Activated CD4-positive, alpha-beta memory T cell treated with anti-CD3 and anti-CD28 coated beads for 36 hours (primary cell): ENCODE measurements at regions not wholly inside any gene's neighbourhood (a gene's known extent, or its start where the extent isn't known, plus 50 kb on each side); places are given as distances from the start of the nearest gene placed in this dataset.
"Not testable (repeated sequence)": the region's sequence is repeated elsewhere in the genome, so short reads cannot be mapped to it uniquely, and the experiment has no call there.

ENCODE experiments used
- CTCF ChIA-PET: fragments of 350-600 bp; sonication (Branson Sonifier 250); formaldehyde crosslinking; loops from one replicate; lab custom pipeline; 2021; ENCODE audit warnings: antibody characterized with exemption, inconsistent platforms; lab: Charles Lee
- POLR2A ChIA-PET: fragments of 350-600 bp; sonication (Branson Sonifier 250); formaldehyde crosslinking; loops from one replicate; lab custom pipeline; 2021; ENCODE audit warnings: antibody characterized with exemption; lab: Charles Lee
- DNase-seq: peaks from one replicate; pipeline ENCODE4 v3.0.0-alpha.2; 2020
- H3K27ac Mint-ChIP-seq: one replicate; pipeline ENCODE4 v1.8.0; 2021; ENCODE audit warnings: mixed read lengths
- H3K27me3 Mint-ChIP-seq: one replicate; pipeline ENCODE4 v1.8.0; 2021; ENCODE audit warnings: mixed read lengths
- H3K36me3 Mint-ChIP-seq: one replicate; pipeline ENCODE4 v1.8.0; 2021; ENCODE audit warnings: mixed read lengths
- H3K4me1 Mint-ChIP-seq: one replicate; pipeline ENCODE4 v1.8.0; 2021; ENCODE audit warnings: low read depth, mixed read lengths
- H3K4me3 Mint-ChIP-seq: one replicate; pipeline ENCODE4 v1.8.0; 2021; ENCODE audit warnings: mild to moderate bottlenecking, mixed read lengths
- H3K9me3 Mint-ChIP-seq: one replicate; pipeline ENCODE4 v1.8.0; 2021; ENCODE audit warnings: mixed read lengths
- intact Hi-C: fragments of 100-400 bp; cut with micrococcal nuclease; formaldehyde crosslinking; loops from one replicate; pipeline ENCODE4 v1.15.1; 2023

- H3K27ac Mint-ChIP-seq = no peak overlapping the region
- no peaks in the 10 kb centered on the region for H3K4me1 Mint-ChIP-seq
- no peak for DNase-seq
- POLR2A ChIA-PET = no interaction called here
- intact Hi-C loops = no loop called here
- H3K36me3 Mint-ChIP-seq = no peaks in the 10 kb centered on the region
- CTCF ChIA-PET = no interaction called here
- H3K27me3 Mint-ChIP-seq = no peaks in the 10 kb centered on the region
- H3K9me3 Mint-ChIP-seq = peaks cover 3% of the 10 kb centered on the region
- no peak overlapping the region for H3K4me3 Mint-ChIP-seq
These were observed 327.1 kb downstream of the FAM181B start for GRCh38 chr11:82406611-82407010.

- Mint-ChIP-seq H3K4me3 (no peak overlapping the region), H3K9me3 (peaks cover 3% of the 10 kb centered on the region), H3K27ac (no peak overlapping the region), H3K27me3 (no peaks in the 10 kb centered on the region), H3K4me1 (no peaks in the 10 kb centered on the region), H3K36me3 (no peaks in the 10 kb centered on the region)
- ChIA-PET POLR2A (no interaction called here), CTCF (no interaction called here)
- intact Hi-C loops = no loop called here
- DNase-seq = no peak
These were observed 328.2 kb downstream of the FAM181B start for GRCh38 chr11:82405421-82405820.

GRCh38 chr11:82404981-82405380, 328.7 kb downstream of the FAM181B start:
- H3K4me1 Mint-ChIP-seq = no peaks in the 10 kb centered on the region
- CTCF ChIA-PET = no interaction called here
- no peaks in the 10 kb centered on the region for H3K9me3 Mint-ChIP-seq
- H3K27me3 Mint-ChIP-seq = no peaks in the 10 kb centered on the region
- POLR2A ChIA-PET = no interaction called here
- intact Hi-C loops = no loop called here
- H3K27ac Mint-ChIP-seq = no peak overlapping the region
- no peaks in the 10 kb centered on the region for H3K36me3 Mint-ChIP-seq
- no peak overlapping the region for H3K4me3 Mint-ChIP-seq
- DNase-seq = no peak

DNA sequence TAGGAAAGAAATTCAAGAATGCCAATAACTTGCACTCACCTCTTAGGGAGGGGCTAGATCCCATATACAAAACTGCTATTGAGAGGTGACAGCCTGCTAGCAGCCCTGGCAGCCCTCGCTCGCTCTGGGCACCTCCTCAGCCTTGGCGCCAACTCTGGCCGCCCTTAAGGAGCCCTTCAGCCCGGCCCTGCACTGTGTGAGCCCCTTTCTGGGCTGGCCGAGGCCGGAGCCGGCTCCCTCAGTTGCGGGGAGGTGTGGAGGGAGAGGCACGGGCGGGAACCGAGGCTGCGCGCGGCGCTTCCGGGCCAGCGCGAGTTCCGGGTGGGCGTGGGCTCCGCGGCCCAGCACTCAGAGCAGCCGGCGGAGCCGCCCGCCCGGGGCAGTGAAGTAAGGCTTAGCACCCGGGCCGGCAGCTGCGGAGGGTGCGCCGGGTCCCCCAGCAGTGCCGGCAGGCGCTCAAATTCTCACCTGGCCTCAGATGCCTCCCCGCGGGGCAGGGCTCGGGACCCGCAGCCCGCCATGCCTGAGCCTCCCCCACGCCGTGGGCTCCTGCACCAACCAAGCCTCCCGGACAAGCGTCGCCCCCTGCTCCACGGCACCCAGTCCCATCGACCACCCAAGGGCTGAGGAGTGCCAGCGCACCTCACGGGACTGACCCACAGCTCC, 329.9 kb downstream of the FAM181B start:
- H3K27ac Mint-ChIP-seq = no peak overlapping the region
- H3K4me1 Mint-ChIP-seq = no peaks in the 10 kb centered on the region
- no peaks in the 10 kb centered on the region for H3K27me3 Mint-ChIP-seq
- no peak overlapping the region for H3K4me3 Mint-ChIP-seq
- ChIA-PET POLR2A (no interaction called here), CTCF (no interaction called here)
- H3K36me3 Mint-ChIP-seq = no peaks in the 10 kb centered on the region
- no peaks in the 10 kb centered on the region for H3K9me3 Mint-ChIP-seq
- DNase-seq = no peak
- intact Hi-C loops = no loop called here

DNA sequence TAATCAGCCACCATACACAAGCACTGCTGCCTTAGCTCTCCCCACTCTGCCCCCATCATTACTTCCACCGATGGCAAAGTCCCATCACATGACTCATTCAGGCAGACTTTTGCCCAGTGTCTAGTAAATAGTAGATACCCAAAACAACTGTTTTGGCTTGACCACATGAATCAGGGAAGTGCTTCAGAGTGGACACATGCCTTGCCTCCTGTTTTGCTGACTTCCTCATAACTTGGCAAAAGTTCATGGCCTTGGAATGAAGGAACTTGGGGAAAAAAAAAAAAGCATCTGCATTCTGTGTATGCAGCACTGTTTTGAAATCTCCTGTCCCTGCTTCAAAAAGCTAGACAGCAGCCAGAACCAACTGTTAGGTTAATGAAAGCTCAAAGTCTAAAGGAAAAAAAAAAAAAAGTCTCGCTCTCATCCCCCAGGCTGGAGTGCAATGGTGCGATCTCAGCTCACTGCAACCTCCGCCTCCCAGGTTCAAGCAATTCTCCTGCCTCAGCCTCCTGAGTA, 335.3 kb downstream of the FAM181B start:
- Mint-ChIP-seq H3K4me3 (no peak overlapping the region), H3K9me3 (peaks cover 5% of the 10 kb centered on the region), H3K27ac (no peak overlapping the region), H3K4me1 (no peaks in the 10 kb centered on the region), H3K27me3 (no peaks in the 10 kb centered on the region), H3K36me3 (no peaks in the 10 kb centered on the region)
- CTCF ChIA-PET = no interaction called here
- no peak for DNase-seq
- POLR2A ChIA-PET = no interaction called here
- intact Hi-C loops = no loop called here

- POLR2A ChIA-PET, H3K27me3 Mint-ChIP-seq, H3K27ac Mint-ChIP-seq, H3K4me3 Mint-ChIP-seq, CTCF ChIA-PET, DNase-seq, intact Hi-C loops, H3K36me3 Mint-ChIP-seq, H3K4me1 Mint-ChIP-seq: not testable (repeated sequence)
- peaks cover 15% of the 10 kb centered on the region for H3K9me3 Mint-ChIP-seq
These were observed 337.0 kb downstream of the FAM181B start for GRCh38 chr11:82396639-82397038.

GRCh38 chr11:82384308-82384707, 349.4 kb downstream of the FAM181B start:
- no peaks in the 10 kb centered on the region for H3K4me1 Mint-ChIP-seq
- H3K27ac Mint-ChIP-seq = no peak overlapping the region
- intact Hi-C loops = no loop called here
- H3K27me3 Mint-ChIP-seq = no peaks in the 10 kb centered on the region
- peaks cover 11% of the 10 kb centered on the region for H3K9me3 Mint-ChIP-seq
- no peaks in the 10 kb centered on the region for H3K36me3 Mint-ChIP-seq
- ChIA-PET CTCF (no interaction called here), POLR2A (no interaction called here)
- DNase-seq = no peak
- no peak overlapping the region for H3K4me3 Mint-ChIP-seq

DNA sequence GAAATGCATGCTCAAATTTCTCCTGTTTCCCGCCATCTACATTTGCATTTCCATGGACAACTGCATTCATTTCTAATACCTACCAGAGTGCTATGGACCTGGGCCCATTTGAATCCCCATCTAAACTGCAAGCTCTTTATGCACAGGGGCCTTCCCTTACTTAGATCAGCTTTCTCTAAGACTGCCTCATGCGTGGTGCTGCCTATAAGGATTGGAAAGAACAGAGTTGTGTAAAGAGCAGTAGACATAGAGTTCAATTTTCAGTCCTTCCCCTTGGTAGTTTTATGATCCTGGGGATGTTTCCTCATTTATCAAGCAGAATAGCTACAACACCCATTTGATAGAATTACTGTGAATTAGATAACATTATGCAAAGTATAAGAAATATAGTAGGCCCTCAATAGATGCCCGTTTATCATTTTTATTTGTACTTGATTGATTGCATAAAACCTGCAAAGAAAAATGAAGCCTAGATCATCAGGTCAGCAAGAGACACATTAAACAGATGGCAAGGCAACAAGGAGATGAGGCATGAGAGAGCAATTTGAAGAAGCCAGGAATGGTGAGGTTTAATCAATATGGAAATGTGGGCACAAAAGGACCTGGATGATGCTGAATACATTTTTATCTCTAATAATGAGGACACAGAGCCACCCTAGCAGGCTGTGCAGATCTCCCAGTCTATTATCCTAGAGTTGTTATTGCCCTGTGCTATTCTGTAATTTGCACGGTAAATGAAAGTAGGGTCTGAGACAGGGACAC, 359.7 kb downstream of the FAM181B start:
- Mint-ChIP-seq H3K9me3 (no peaks in the 10 kb centered on the region), H3K4me3 (no peak overlapping the region), H3K36me3 (no peaks in the 10 kb centered on the region), H3K27me3 (no peaks in the 10 kb centered on the region), H3K27ac (no peak overlapping the region), H3K4me1 (no peaks in the 10 kb centered on the region)
- intact Hi-C loops = no loop called here
- DNase-seq = no peak
- ChIA-PET POLR2A (no interaction called here), CTCF (no interaction called here)

GRCh38 chr11:82365351-82365750, 368.3 kb downstream of the FAM181B start:
- no peak for DNase-seq
- H3K4me3 Mint-ChIP-seq = no peak overlapping the region
- H3K27ac Mint-ChIP-seq = no peak overlapping the region
- no peaks in the 10 kb centered on the region for H3K27me3 Mint-ChIP-seq
- no peaks in the 10 kb centered on the region for H3K4me1 Mint-ChIP-seq
- ChIA-PET POLR2A (no interaction called here), CTCF (no interaction called here)
- intact Hi-C loops = no loop called here
- peaks cover 4% of the 10 kb centered on the region for H3K9me3 Mint-ChIP-seq
- no peaks in the 10 kb centered on the region for H3K36me3 Mint-ChIP-seq

- no peaks in the 10 kb centered on the region for H3K27me3 Mint-ChIP-seq
- intact Hi-C loops = no loop called here
- no peak overlapping the region for H3K27ac Mint-ChIP-seq
- no peaks in the 10 kb centered on the region for H3K9me3 Mint-ChIP-seq
- H3K4me1 Mint-ChIP-seq = no peaks in the 10 kb centered on the region
- ChIA-PET POLR2A (no interaction called here), CTCF (no interaction called here)
- no peak for DNase-seq
- H3K4me3 Mint-ChIP-seq = no peak overlapping the region
- no peaks in the 10 kb centered on the region for H3K36me3 Mint-ChIP-seq
These were observed 377.3 kb downstream of the FAM181B start for GRCh38 chr11:82356316-82356715.

- ChIA-PET CTCF (no interaction called here), POLR2A (no interaction called here)
- Mint-ChIP-seq H3K4me3 (no peak overlapping the region), H3K9me3 (no peaks in the 10 kb centered on the region), H3K36me3 (no peaks in the 10 kb centered on the region), H3K4me1 (no peaks in the 10 kb centered on the region), H3K27ac (no peak overlapping the region), H3K27me3 (no peaks in the 10 kb centered on the region)
- no peak for DNase-seq
- intact Hi-C loops = no loop called here
These were observed 378.3 kb downstream of the FAM181B start for GRCh38 chr11:82355313-82355823.

DNA sequence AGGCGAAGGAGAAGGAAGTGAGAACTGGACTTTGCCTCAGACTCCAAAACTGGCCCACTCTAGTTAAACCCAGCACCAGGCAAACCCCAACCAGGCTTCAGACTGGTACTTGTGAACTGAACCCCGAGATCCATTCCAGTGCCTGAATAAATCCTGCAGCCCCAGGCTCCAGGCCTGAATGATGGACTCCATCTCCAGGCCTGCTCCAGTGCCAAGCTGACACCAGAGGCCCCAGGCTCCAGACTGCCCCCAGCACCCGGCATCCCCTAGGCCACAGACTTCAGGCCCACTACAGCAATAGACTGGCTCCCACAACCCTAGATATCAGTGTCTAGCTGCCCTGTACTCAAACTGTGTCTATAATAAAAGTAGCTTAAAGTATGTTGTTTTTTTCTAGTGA, 406.8 kb downstream of the FAM181B start:
- Mint-ChIP-seq H3K9me3 (no peaks in the 10 kb centered on the region), H3K4me3 (no peak overlapping the region), H3K27ac (no peak overlapping the region), H3K4me1 (no peaks in the 10 kb centered on the region), H3K27me3 (no peaks in the 10 kb centered on the region), H3K36me3 (no peaks in the 10 kb centered on the region)
- ChIA-PET POLR2A (no interaction called here), CTCF (no interaction called here)
- intact Hi-C loops = no loop called here
- no peak for DNase-seq

DNA sequence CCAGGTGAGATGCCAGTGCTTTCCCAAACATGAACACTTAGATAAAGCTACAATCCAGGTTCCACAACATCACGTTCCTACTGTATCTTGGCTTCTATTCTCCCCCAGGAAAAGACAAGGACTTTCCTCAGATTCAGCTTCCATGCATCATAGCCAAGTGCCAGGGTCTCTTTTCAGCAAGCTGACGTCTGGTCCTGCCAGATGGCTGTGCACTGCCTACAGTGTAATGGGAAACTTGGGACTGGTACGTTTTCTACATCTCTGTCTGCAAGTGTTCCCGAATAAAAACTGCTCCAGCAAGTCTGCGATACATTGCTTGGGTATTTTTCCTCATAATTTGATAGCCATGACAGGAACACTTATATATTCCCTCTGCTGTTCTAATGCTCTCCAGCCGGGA, 412.5 kb downstream of the FAM181B start:
- H3K9me3 Mint-ChIP-seq = peaks cover 2% of the 10 kb centered on the region
- no peaks in the 10 kb centered on the region for H3K27me3 Mint-ChIP-seq
- CTCF ChIA-PET = no interaction called here
- POLR2A ChIA-PET = no interaction called here
- no peak overlapping the region for H3K4me3 Mint-ChIP-seq
- H3K36me3 Mint-ChIP-seq = no peaks in the 10 kb centered on the region
- intact Hi-C loops = no loop called here
- DNase-seq = no peak
- no peak overlapping the region for H3K27ac Mint-ChIP-seq
- no peaks in the 10 kb centered on the region for H3K4me1 Mint-ChIP-seq
